GM12875 (cell line): ENCODE measurements at regions not wholly inside any gene's neighbourhood (a gene's known extent, or its start where the extent isn't known, plus 50 kb on each side); places are given as distances from the start of the nearest gene placed in this dataset.

Source experiments
- H3K4me3 ChIP-seq: one replicate; pipeline ENCODE4 v1.5.1; 2011; ENCODE audit warnings: low read depth, low read length, control low read depth
- CTCF ChIP-seq: IDR thresholded peaks from 2 replicates; pipeline ENCODE4 v1.5.1; 2011; ENCODE audit warnings: low read depth, mild to moderate bottlenecking, control low read depth, inconsistent platforms, low read length, moderate library complexity, borderline replicate concordance; ENCODE audit not compliant: insufficient read depth

DNA sequence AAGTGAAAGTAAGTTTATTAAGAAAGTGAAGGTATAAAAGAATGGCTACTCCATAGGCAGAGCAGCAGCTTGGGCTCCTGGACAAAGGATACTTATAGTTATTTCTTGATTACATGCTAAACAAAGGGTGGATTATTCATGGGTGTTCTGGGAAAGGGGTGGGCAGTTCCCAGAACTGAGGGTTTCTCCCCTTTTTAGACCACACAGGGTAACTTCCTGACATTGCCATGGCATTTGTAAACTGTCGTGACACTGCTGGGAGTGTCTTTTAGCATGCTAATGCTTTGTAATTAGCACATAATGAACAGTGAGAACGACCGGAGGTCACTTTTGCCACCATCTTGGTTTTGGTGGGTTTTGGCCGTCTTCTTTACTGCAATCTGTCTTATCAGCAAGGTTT, 557.6 kb downstream of the SPRY1 start:
- H3K4me3 ChIP-seq = no peak overlapping the region
- TF ChIP-seq CTCF = no peak

GRCh38 chr4:123955167-123955800, 558.7 kb downstream of the SPRY1 start:
- no peak for TF ChIP-seq CTCF
- no peak overlapping the region for H3K4me3 ChIP-seq

DNA sequence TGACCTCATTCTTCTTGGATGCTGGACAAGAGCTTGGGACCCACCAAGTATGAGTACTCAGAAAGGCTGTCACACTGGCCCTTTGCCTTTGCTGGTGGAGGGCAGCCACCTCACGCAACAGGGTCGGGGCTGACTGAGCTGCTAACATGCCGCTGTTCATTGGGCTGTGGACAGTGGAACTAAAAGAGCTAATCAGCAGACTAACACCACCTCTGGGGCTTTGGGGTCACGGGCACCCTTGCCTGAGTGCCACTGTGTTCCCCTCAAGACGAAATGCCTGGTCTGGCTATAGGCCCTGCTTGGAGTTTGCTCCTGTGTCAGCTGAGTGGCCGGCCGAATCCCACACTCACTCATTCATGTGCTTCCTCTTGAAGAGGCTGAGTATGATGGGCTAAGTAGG, 559.6 kb downstream of the SPRY1 start:
- no peak for TF ChIP-seq CTCF
- no peak overlapping the region for H3K4me3 ChIP-seq

DNA sequence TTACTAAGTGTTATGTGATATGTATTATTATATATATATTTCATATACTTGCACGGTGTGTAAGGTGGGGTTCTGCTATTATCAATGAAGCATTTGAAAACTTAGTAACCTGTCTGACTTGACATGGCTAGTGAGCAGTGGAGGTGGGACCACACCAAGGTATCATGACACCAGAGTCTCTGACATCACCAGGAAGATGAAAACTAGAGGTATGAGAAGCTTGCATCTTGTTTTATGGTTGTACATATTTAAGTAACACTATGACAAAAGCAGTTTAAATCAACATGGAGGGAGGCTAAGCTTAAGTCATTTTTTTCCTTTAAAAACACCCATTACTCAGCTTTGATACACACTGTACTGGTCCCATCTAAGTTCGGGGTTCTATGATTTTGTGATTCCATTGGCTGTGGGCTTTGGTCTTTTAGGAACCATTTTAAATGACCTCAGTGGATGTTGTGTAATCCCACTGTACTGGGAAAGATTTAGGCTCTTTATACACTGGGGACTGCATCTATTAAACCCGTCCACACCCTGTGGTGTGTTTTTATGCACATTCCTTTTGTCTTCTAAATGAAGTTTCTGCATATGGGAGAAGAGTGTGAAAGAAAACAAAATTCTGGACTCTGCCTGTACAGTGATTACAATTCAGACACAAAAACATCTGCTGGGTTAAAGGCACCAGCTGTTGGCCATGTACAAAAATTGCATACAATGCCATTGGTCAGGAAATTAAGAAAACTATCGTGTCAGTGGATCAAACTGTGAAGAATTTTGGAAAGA, 570.6 kb downstream of the SPRY1 start:
- H3K4me3 ChIP-seq = no peak overlapping the region
- no peak for TF ChIP-seq CTCF

GRCh38 chr4:123972031-123972430, 575.4 kb downstream of the SPRY1 start:
- TF ChIP-seq CTCF = no peak
- H3K4me3 ChIP-seq = no peak overlapping the region

DNA sequence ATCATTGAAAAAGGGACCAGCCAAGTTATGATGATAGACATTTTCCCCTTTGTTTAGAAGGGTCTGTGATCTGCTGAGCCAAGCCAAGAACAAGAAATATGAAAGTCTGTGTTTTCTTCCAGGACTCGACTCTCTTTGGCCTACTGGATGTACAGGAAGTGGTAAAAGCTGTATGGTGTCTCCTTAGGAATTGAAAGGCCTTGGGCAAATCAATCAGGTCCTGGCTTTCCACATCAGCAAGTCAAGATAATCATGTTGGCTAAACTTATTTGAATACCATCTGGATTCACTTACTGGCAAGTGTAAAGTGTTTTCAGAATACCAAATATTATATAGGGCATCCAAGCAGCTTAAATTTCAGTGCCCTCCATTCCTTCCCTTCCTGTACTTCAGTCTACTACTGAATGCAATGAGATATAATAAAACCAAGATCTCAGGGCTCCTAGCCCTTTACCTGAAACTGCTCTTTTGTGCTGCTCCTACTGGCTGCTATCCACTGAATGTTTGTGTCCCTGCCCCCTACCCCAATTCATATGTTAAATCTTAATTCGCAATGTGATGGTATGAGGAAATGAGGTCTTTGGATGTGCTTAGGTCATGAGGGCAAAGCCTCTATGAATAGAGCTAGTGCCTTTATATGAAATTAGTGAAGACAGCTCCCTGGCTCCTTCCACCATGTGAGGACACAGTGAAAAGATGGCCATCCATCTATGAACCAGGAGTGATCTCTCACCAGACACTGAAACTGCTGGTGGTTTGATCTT, 578.0 kb downstream of the SPRY1 start:
- H3K4me3 ChIP-seq = no peak overlapping the region
- no peak for TF ChIP-seq CTCF

- no peak for TF ChIP-seq CTCF
- no peak overlapping the region for H3K4me3 ChIP-seq
Observed at GRCh38 chr4:123976285-123976684, 579.7 kb downstream of the SPRY1 start.
